ENCODE measurements at regions not wholly inside any gene's neighbourhood (a gene's known extent, or its start where the extent isn't known, plus 50 kb on each side); places are given as distances from the start of the nearest gene placed in this dataset.

DNA sequence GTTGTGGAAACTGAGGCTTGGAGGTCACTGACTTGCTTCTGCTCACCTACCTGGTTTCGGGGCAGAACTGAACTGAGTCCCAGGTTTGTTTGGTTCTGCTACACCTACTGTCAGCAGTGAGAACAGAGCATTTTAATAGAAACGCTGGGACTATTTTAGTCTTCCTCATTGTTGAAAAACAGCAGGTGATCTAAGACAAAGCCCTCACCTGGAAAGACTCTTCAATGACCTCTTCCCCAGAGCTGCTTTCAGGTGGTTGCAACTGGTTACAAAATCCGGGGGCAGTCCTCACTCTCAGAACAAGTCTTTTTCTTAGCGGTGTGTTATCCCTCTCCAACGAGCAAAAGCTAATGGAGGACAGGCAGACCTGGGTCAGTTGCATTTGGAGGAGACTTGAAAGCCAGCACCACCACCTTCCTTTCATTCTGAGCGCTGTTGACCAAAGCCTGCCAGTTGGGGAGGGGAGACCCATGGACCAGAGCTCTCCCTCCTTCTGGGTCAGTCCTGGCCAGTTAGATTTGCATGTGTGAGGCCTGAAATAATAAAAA lies 217.0 kb downstream of the NCK2 start:
- TF ChIP-seq CTCF (IDR thresholded peaks at IDR 0.05; ENCODE audit: insufficient read depth, low read length) (no peak), SPI1 (IDR thresholded peaks at IDR 0.05; ENCODE audit: borderline replicate concordance, low read depth) (no peak)
- TF ChIP-seq, protein P1, sequence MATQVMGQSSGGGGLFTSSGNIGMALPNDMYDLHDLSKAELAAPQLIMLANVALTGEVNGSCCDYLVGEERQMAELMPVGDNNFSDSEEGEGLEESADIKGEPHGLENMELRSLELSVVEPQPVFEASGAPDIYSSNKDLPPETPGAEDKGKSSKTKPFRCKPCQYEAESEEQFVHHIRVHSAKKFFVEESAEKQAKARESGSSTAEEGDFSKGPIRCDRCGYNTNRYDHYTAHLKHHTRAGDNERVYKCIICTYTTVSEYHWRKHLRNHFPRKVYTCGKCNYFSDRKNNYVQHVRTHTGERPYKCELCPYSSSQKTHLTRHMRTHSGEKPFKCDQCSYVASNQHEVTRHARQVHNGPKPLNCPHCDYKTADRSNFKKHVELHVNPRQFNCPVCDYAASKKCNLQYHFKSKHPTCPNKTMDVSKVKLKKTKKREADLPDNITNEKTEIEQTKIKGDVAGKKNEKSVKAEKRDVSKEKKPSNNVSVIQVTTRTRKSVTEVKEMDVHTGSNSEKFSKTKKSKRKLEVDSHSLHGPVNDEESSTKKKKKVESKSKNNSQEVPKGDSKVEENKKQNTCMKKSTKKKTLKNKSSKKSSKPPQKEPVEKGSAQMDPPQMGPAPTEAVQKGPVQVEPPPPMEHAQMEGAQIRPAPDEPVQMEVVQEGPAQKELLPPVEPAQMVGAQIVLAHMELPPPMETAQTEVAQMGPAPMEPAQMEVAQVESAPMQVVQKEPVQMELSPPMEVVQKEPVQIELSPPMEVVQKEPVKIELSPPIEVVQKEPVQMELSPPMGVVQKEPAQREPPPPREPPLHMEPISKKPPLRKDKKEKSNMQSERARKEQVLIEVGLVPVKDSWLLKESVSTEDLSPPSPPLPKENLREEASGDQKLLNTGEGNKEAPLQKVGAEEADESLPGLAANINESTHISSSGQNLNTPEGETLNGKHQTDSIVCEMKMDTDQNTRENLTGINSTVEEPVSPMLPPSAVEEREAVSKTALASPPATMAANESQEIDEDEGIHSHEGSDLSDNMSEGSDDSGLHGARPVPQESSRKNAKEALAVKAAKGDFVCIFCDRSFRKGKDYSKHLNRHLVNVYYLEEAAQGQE (IDR thresholded peaks at IDR 0.05; ENCODE audit: insufficient replicate concordance, low read depth) = no peak
- no peak overlapping the region for H3K4me3 ChIP-seq (replicated peaks; ENCODE audit: insufficient read depth, low read length)
- DNase-seq (ENCODE audit: low read depth in 1 of 2, low spot score in 1 of 2) = no peak
- no peak overlapping the region for H3K27ac ChIP-seq (replicated peaks)
- no peaks in the 10 kb centered on the region for H3K27me3 ChIP-seq (ENCODE audit: insufficient read depth, poor library complexity, severe bottlenecking)

- no peak overlapping the region for H3K4me3 ChIP-seq (replicated peaks; ENCODE audit: insufficient read depth, low read length)
- H3K27ac ChIP-seq (replicated peaks) = no peak overlapping the region
- H3K27me3 ChIP-seq (ENCODE audit: insufficient read depth, poor library complexity, severe bottlenecking) = no peaks in the 10 kb centered on the region
- DNase-seq (ENCODE audit: low read depth in 1 of 2, low spot score in 1 of 2) = no peak
- TF ChIP-seq CTCF (IDR thresholded peaks at IDR 0.05; ENCODE audit: insufficient read depth, low read length) = no peak
- no peak for TF ChIP-seq GABPA (IDR thresholded peaks at IDR 0.05; ENCODE audit: low read depth)
- TF ChIP-seq SPI1 (IDR thresholded peaks at IDR 0.05; ENCODE audit: borderline replicate concordance, low read depth) = no peak
- TF ChIP-seq, protein P1 (IDR thresholded peaks at IDR 0.05; ENCODE audit: insufficient replicate concordance, low read depth) = no peak
- TF ChIP-seq POLR2AphosphoS5 (IDR thresholded peaks at IDR 0.05; ENCODE audit: low read depth) = no peak
Observed at GRCh38 chr2:105959357-105959756, 214.6 kb downstream of the NCK2 start.

- no peak for TF ChIP-seq SPI1 (IDR thresholded peaks at IDR 0.05; ENCODE audit: borderline replicate concordance, low read depth)
- TF ChIP-seq CTCF (IDR thresholded peaks at IDR 0.05; ENCODE audit: insufficient read depth, low read length) = no peak
- TF ChIP-seq, protein P1 (IDR thresholded peaks at IDR 0.05; ENCODE audit: insufficient replicate concordance, low read depth) = no peak
- no peak for TF ChIP-seq POLR2AphosphoS5 (IDR thresholded peaks at IDR 0.05; ENCODE audit: low read depth)
- TF ChIP-seq GABPA (IDR thresholded peaks at IDR 0.05; ENCODE audit: low read depth) = no peak
- DNase-seq (ENCODE audit: low read depth in 1 of 2, low spot score in 1 of 2) = no peak
- H3K27ac ChIP-seq (replicated peaks) = no peak overlapping the region
- H3K27me3 ChIP-seq (ENCODE audit: insufficient read depth, poor library complexity, severe bottlenecking) = no peaks in the 10 kb centered on the region
- no peak overlapping the region for H3K4me3 ChIP-seq (replicated peaks; ENCODE audit: insufficient read depth, low read length)
Observed at GRCh38 chr2:105954891-105955290, 210.2 kb downstream of the NCK2 start.
